Activated CD4-positive, alpha-beta T cell treated with anti-CD3 and anti-CD28 coated beads, Interleukin-2, amount 50 U/mL, for 4 hours (primary cell): ENCODE measurements at regions not wholly inside any gene's neighbourhood (a gene's known extent, or its start where the extent isn't known, plus 50 kb on each side); places are given as distances from the start of the nearest gene placed in this dataset.
"Not testable (repeated sequence)": the region's sequence is repeated elsewhere in the genome, so short reads cannot be mapped to it uniquely, and the experiment has no call there.

Experiments used
- DNase-seq, 2 experiments: peaks; one replicate each; pipeline ENCODE4 v3.0.0-alpha.2; 2020

- no peak for DNase-seq
These were observed 114.7 kb upstream of the NGF start for GRCh38 chr1:115452600-115453329.

- DNase-seq: no peak
These were observed 112.5 kb upstream of the NGF start for GRCh38 chr1:115450501-115451040.

- DNase-seq: no peak
These were observed 110.4 kb upstream of the NGF start for GRCh38 chr1:115448282-115449044.

- no peak for DNase-seq
These were observed 109.6 kb upstream of the NGF start for GRCh38 chr1:115447672-115448071.

- DNase-seq: no peak
These were observed 107.0 kb upstream of the NGF start for GRCh38 chr1:115445090-115445489.

- DNase-seq: no peak
These were observed 102.7 kb upstream of the NGF start for GRCh38 chr1:115440733-115441132.

GRCh38 chr1:115439520-115439919 lies 101.5 kb upstream of the NGF start:
- not testable (repeated sequence) for DNase-seq

GRCh38 chr1:115437196-115437595 lies 99.1 kb upstream of the NGF start:
- DNase-seq: no peak

- no peak for DNase-seq
These were observed 98.5 kb upstream of the NGF start for GRCh38 chr1:115436596-115436995.

- DNase-seq: no peak
These were observed 95.4 kb upstream of the NGF start for GRCh38 chr1:115433483-115433882.

- DNase-seq: no peak
These were observed 94.0 kb upstream of the NGF start for GRCh38 chr1:115432061-115432460.

GRCh38 chr1:115430441-115431158 lies 92.6 kb upstream of the NGF start:
- DNase-seq: no peak

- DNase-seq: no peak
These were observed 91.8 kb upstream of the NGF start for GRCh38 chr1:115429884-115430283.

GRCh38 chr1:115429241-115429640 lies 91.2 kb upstream of the NGF start:
- no peak for DNase-seq

- DNase-seq: no peak
These were observed 90.6 kb upstream of the NGF start for GRCh38 chr1:115428676-115429075.

- DNase-seq: no peak
These were observed 90.2 kb upstream of the NGF start for GRCh38 chr1:115428256-115428655.

- DNase-seq: no peak
These were observed 88.9 kb upstream of the NGF start for GRCh38 chr1:115426956-115427355.

- no peak for DNase-seq
These were observed 88.3 kb upstream of the NGF start for GRCh38 chr1:115426231-115426771.

- no peak for DNase-seq
These were observed 87.4 kb upstream of the NGF start for GRCh38 chr1:115425442-115425841.

GRCh38 chr1:115423776-115424175 lies 85.7 kb upstream of the NGF start:
- no peak for DNase-seq

GRCh38 chr1:115419571-115419970 lies 81.5 kb upstream of the NGF start:
- no peak for DNase-seq

- DNase-seq: no peak
These were observed 75.6 kb upstream of the NGF start for GRCh38 chr1:115413621-115414020.

GRCh38 chr1:115413208-115413607 lies 75.2 kb upstream of the NGF start:
- no peak for DNase-seq
